ENCODE measurements at regions not wholly inside any gene's neighbourhood (a gene's known extent, or its start where the extent isn't known, plus 50 kb on each side); places are given as distances from the start of the nearest gene placed in this dataset.

GRCh38 chr2:225192869-225193268, 150.6 kb upstream of the DOCK10 start:
- no peak for DNase-seq (ENCODE audit: low read depth, low spot score)
- H2AFZ ChIP-seq (ENCODE audit: control insufficient read depth, low read depth, low read length) = no peak overlapping the region
- in situ Hi-C loops (cut with MboI) (no loop called here), intact Hi-C loops (cut with micrococcal nuclease; ENCODE audit: unreplicated experiment) (no loop called here)
- no peaks in the 10 kb centered on the region for H4K20me1 ChIP-seq (ENCODE audit: control insufficient read depth, insufficient read depth)
- H3K9ac ChIP-seq (ENCODE audit: control insufficient read depth, insufficient read depth, low read length) = no peak overlapping the region
- 25% methylated on average over 3 of the region's 3 CpGs for WGBS (ENCODE audit: insufficient coverage, insufficient replicate concordance, low lambda C conversion rate, missing lambda C conversion rate)
- SMC1A ChIA-PET (ENCODE audit: uncharacterized antibody, unreplicated experiment) = no interaction called here
- H3K36me3 ChIP-seq (ENCODE audit: control insufficient read depth in 2 of 2, insufficient read depth in 2 of 2, low read length in 1 of 2) = no peaks in the 10 kb centered on the region
- H3K27ac ChIP-seq (ENCODE audit: control insufficient read depth, insufficient read depth) = no peak overlapping the region
- H3K9me3 ChIP-seq (replicated peaks; ENCODE audit: control insufficient read depth, insufficient read depth, low read length) = no peaks in the 10 kb centered on the region
- no peak for TF ChIP-seq SMAD1 (IDR thresholded peaks at IDR 0.05; ENCODE audit: low read depth, partially characterized antibody)
- no peak for TF ChIP-seq BMI1 (IDR thresholded peaks at IDR 0.05; ENCODE audit: borderline replicate concordance)
- no peak for TF ChIP-seq CBX3 (IDR thresholded peaks at IDR 0.05; ENCODE audit: borderline replicate concordance, low read depth)
- no peak for TF ChIP-seq EGR1 (IDR thresholded peaks at IDR 0.05; ENCODE audit: borderline replicate concordance in 1 of 2, low read depth in 2 of 2, low read length in 2 of 2)
- no peak for TF ChIP-seq MYB (IDR thresholded peaks at IDR 0.05; ENCODE audit: borderline replicate concordance, low read depth, low read length)
- no peak overlapping the region for H3K4me3 ChIP-seq
- H3K27me3 ChIP-seq (replicated peaks in 1 of 2; ENCODE audit: control insufficient read depth in 2 of 2, insufficient read depth in 2 of 2, low read length in 1 of 2) = no peaks in the 10 kb centered on the region
- RAD21 ChIA-PET (ENCODE audit: unreplicated experiment) = no interaction called here
- FAIRE-seq = no peak
- H3K79me2 ChIP-seq (ENCODE audit: control insufficient read depth, insufficient read depth, low read length) = no peaks in the 10 kb centered on the region
- H3K4me1 ChIP-seq (ENCODE audit: control insufficient read depth, insufficient read depth, low read length) = no peaks in the 10 kb centered on the region
- CTCF ChIA-PET = no interaction called here
- no peak for ATAC-seq
- POLR2A ChIA-PET = no interaction called here
- BruUV-seq (replicated peaks) = no TSS peak
- H3K4me2 ChIP-seq (ENCODE audit: control insufficient read depth, insufficient read depth) = no peak overlapping the region

- H4K20me1 ChIP-seq (ENCODE audit: control insufficient read depth, insufficient read depth) = no peaks in the 10 kb centered on the region
- H3K4me3 ChIP-seq = no peak overlapping the region
- WGBS (ENCODE audit: insufficient coverage, insufficient replicate concordance, low lambda C conversion rate, missing lambda C conversion rate) = 0% methylated on average over 1 of the region's 1 CpG
- H3K36me3 ChIP-seq (ENCODE audit: control insufficient read depth in 2 of 2, insufficient read depth in 2 of 2, low read length in 1 of 2) = no peaks in the 10 kb centered on the region
- in situ Hi-C loops (cut with MboI) (no loop called here), intact Hi-C loops (cut with micrococcal nuclease; ENCODE audit: unreplicated experiment) (no loop called here)
- H3K4me1 ChIP-seq (ENCODE audit: control insufficient read depth, insufficient read depth, low read length) = no peaks in the 10 kb centered on the region
- ChIA-PET SMC1A (ENCODE audit: uncharacterized antibody, unreplicated experiment) (interaction anchor here (1.4 kb wide), 1 partner anchor 10 kb away, joined by 3 read pairs; no protein-coding TSS in a partner anchor), CTCF (no interaction called here), RAD21 (ENCODE audit: unreplicated experiment) (no interaction called here), POLR2A (no interaction called here)
- no peak overlapping the region for H3K9ac ChIP-seq (ENCODE audit: control insufficient read depth, insufficient read depth, low read length)
- H3K9me3 ChIP-seq (replicated peaks; ENCODE audit: control insufficient read depth, insufficient read depth, low read length) = no peaks in the 10 kb centered on the region
- no peak overlapping the region for H3K4me2 ChIP-seq (ENCODE audit: control insufficient read depth, insufficient read depth)
- no peak for FAIRE-seq
- H3K79me2 ChIP-seq (ENCODE audit: control insufficient read depth, insufficient read depth, low read length) = no peaks in the 10 kb centered on the region
- TF ChIP-seq SMAD1 (IDR thresholded peaks at IDR 0.05; ENCODE audit: low read depth, partially characterized antibody) (no peak), SREBF2 (IDR thresholded peaks at IDR 0.05; ENCODE audit: low read length) (no peak), KDM1A (IDR thresholded peaks at IDR 0.05; ENCODE audit: borderline replicate concordance) (no peak), KAT2A (conservative IDR thresholded peaks at IDR 0.05; ENCODE audit: control insufficient read depth, low read depth, low read length) (no peak), CBFB (IDR thresholded peaks at IDR 0.05; ENCODE audit: low read depth) (no peak)
- no peak for ATAC-seq
- H2AFZ ChIP-seq (ENCODE audit: control insufficient read depth, low read depth, low read length) = no peak overlapping the region
- no peak overlapping the region for H3K27ac ChIP-seq (ENCODE audit: control insufficient read depth, insufficient read depth)
- no TSS peak for BruUV-seq (replicated peaks)
- DNase-seq (ENCODE audit: low read depth, low spot score) = no peak
- no peaks in the 10 kb centered on the region for H3K27me3 ChIP-seq (replicated peaks in 1 of 2; ENCODE audit: control insufficient read depth in 2 of 2, insufficient read depth in 2 of 2, low read length in 1 of 2)
These were observed 148.7 kb upstream of the DOCK10 start for GRCh38 chr2:225190987-225191386.
